Fibroblast of villous mesenchyme (primary cell): ENCODE measurements at regions not wholly inside any gene's neighbourhood (a gene's known extent, or its start where the extent isn't known, plus 50 kb on each side); places are given as distances from the start of the nearest gene placed in this dataset.

Experiments used
- DNase-seq: peaks from one replicate; pipeline ENCODE4 v3.0.0-alpha.2; 2010; ENCODE audit warnings: low read depth
- H3K4me3 ChIP-seq: 2 replicates; pipeline ENCODE4 v1.5.1; 2011; ENCODE audit warnings: low read depth, mild to moderate bottlenecking, low read length
- TF ChIP-seq, protein P1 (sequence below): IDR thresholded peaks from 2 replicates; pipeline ENCODE4 v1.5.1; 2012; ENCODE audit warnings: low read depth, mild to moderate bottlenecking, low read length; ENCODE audit not compliant: insufficient read depth

DNA sequence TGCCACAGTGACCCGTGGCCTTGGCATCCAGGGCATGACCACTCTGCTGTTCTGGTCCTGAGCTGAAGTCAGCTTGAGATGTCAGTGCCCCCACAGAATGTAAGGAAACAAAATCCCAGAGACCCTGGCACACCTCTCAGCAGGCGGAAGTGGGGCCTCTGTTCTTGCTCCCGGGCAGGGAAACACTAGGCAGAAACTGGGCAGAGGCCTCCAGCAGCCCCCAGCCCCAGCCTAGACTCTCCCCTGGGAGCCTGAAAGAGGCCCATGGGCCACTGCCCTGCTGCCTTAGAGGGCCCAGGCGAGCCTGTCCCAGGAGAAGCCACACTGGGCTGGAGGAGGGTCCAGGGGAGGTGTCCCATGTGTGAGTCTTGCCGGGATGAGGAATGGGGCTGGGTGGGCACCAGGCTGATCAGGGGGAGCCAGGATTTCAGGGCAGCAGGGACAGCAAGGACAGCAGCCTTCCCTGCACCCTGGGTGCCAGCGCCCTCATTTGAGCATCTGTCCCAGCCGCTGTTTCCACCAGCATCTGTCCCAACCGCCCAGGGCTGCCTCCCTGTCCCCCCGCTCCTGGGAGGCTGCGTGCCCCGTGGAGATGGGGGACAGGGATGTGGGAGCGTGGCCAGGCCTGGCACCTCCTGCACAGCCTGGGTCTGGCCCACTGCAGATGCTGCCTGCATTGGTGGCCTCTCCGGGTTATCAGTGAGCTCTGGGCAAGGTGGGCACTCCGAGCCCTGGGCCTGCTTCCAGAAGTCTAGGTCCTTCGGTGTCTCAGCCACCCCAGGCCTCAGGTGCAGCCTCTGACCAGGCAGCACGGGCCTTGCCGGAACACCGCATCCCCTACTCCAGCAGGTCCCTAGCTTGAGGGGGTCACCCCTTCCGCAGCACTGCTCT is 1072.4 kb downstream of the BRD1 start:
- no peak overlapping the region for H3K4me3 ChIP-seq
- TF ChIP-seq, protein P1, sequence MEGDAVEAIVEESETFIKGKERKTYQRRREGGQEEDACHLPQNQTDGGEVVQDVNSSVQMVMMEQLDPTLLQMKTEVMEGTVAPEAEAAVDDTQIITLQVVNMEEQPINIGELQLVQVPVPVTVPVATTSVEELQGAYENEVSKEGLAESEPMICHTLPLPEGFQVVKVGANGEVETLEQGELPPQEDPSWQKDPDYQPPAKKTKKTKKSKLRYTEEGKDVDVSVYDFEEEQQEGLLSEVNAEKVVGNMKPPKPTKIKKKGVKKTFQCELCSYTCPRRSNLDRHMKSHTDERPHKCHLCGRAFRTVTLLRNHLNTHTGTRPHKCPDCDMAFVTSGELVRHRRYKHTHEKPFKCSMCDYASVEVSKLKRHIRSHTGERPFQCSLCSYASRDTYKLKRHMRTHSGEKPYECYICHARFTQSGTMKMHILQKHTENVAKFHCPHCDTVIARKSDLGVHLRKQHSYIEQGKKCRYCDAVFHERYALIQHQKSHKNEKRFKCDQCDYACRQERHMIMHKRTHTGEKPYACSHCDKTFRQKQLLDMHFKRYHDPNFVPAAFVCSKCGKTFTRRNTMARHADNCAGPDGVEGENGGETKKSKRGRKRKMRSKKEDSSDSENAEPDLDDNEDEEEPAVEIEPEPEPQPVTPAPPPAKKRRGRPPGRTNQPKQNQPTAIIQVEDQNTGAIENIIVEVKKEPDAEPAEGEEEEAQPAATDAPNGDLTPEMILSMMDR = no peak
- DNase-seq = no peak

DNA sequence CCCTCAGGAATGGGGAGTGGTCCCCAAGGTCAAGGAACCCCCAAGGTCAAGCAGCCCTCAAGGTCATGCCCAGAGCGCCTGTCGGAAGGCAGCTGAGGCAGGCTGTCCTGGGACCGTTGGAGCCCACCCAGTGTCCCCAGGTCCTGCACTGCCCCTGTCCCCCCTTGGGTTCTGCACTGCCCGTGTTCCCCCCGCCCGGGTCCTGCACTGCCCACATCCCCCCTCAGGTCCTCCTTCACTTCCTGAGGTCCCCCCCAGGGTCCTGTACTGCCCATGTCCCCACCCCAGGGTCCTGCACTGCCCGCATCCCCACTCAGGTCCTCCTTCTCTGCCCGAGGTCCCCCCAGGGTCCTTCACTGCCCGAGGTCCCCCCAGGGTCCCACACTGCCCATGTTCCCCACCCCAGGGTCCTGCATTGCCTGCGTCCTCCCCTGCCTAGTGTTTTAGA is 1073.0 kb downstream of the BRD1 start:
- H3K4me3 ChIP-seq = no peak overlapping the region
- DNase-seq = no peak
- TF ChIP-seq, protein P1 = no peak

DNA sequence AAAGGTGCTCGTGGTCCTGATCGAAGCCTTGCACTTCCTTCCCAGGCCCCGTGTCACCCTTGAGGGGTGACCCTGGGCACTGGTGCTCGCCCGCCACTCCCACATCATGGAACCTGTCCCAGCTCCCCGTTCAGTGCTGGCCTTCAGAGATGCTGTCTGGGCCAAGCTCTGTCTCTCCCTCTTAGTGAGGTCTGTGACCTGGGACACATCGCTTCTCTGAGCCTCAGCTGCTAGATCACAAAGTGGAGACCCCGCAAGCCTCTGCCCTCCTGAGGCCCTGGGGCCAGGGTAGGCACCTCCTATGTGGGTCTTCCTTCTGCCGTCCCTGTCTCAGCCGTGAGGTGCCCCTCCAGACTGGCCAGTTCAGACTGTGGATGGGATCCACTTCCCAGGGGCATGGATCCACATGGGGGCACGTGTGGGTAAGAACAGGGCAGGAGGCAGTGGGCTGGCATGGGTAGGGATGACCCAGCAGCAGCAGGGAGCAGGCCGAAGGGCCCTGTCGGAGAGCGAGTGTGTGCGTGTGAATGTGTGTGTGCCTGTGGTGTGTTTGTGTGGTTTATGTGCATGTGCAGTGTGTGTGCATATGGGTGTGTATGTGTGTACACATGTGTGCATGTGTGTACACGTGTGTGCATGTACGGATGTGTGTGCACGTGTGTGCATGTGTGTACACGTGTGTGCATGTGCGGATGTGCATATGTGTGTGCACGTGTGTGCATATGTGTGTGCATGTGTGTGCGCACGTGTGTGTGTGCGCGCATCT is 1073.7 kb downstream of the BRD1 start:
- no peak overlapping the region for H3K4me3 ChIP-seq
- TF ChIP-seq, protein P1 = no peak
- no peak for DNase-seq

DNA sequence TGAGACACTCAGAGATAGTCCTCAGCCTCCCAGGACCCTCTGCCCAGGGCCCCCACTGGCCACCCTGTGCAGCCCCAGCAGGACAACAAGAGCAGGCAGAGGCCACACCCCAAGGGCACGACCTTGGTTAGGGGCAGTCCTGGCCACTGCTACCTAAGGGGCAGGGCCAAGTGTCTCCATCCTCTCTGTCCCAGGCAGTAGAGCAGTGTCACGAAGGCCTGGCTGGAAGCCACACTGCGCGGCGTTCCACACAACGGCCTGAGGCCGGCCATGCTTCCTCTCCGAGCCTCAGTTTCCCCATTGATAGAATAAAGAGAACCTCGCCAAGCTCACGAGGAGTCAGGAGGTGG is 1074.3 kb downstream of the BRD1 start:
- TF ChIP-seq, protein P1 = no peak
- no peak for DNase-seq
- no peak overlapping the region for H3K4me3 ChIP-seq

DNA sequence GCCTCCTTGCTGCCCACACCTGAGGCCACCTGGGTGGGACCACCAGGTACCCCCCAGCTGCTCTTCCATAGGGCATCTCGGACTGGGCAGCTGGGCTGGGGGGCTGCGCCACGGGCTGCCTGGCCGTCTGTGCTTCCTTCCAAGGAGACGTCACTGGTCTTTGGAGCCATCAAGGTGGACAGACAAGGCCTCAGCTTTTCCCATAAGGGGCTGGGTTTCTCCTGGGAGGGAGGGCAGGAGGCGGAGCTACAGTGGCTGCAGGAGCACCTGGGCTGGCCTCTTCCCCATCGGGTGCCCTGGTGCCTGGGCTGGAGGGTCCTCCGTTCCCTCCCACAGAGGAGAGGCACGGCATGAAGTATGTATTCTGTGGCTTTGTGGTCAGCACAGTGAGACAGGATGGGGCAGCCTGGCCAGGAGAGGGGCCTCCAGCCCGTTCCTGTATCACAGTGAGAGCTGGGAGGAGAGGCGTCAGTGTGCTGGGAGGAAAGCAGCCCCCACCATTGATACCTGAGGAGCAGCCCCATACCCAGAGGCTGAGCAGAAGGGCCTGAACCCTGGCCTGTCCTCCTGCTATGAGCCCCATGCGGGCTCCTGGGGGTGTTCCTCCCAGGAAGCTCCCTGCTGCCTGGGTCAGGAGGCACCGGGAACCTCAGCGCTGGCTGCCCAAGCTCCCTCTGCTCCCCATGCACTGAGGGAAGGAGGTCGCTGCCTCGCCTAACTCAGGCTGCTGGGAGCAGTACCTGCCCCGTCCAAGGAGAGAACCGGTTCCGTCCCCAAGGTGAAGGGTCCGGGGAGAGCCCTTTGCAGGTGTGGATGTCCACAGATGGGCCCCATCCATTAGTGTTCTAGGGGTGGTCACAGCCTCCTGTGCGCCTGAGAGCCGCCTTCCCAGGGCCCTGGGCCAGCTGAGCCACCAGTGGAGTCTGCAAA is 1075.0 kb downstream of the BRD1 start:
- no peak for DNase-seq
- TF ChIP-seq, protein P1 = no peak
- H3K4me3 ChIP-seq = no peak overlapping the region
